ENCODE measurements at regions not wholly inside any gene's neighbourhood (a gene's known extent, or its start where the extent isn't known, plus 50 kb on each side); places are given as distances from the start of the nearest gene placed in this dataset.

DNA sequence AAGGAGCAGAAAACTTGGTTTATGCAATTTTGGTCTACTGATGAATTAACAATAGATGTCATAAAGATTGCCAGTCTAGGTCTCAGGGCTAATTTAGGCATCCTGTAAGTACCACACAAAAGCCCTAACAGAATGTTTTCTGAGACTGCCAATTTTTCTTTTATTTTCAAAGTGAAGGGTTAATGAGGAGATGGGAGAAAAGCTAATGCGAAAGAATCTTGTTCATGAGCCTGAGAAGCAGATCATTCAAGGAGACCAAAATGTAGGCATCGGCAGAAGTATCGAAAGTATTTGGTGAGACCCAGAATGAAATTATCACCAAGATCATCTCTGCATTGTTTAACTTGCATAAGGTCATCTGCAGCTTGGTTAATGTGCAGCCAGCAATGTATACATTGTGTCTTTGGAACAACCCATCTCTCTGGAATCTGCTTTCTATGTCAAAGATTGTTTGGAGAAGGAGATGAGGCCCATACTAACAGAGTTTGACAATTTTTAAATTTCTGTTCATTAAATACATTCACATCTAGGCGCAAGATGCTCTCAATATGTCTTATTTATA is 163.3 kb upstream of the GLI3 start:
- H3K36me3 ChIP-seq (ENCODE audit: control insufficient read depth in 2 of 2, extremely low read depth in 1 of 2, insufficient read depth in 2 of 2, low read length in 2 of 2), result no peaks in the 10 kb centered on the region
- no peak overlapping the region for H3K27ac ChIP-seq (ENCODE audit: insufficient read depth, low read depth, low read length)
- BruUV-seq (replicated peaks), result no TSS peak
- no peaks in the 10 kb centered on the region for H3K79me2 ChIP-seq (ENCODE audit: control insufficient read depth, insufficient read depth, low read length)
- ChIA-PET CTCF (no interaction called here), POLR2A (no interaction called here)
- H3K9me1 ChIP-seq (replicated peaks; ENCODE audit: control insufficient read depth, extremely low read depth, insufficient read depth, low read length), result no peaks in the 10 kb centered on the region
- no peak overlapping the region for H3K4me3 ChIP-seq (replicated peaks in 1 of 3; ENCODE audit: insufficient read depth in 1 of 3, low read depth in 1 of 3, low read length in 3 of 3)
- no peaks in the 10 kb centered on the region for H3K9me3 ChIP-seq (replicated peaks; ENCODE audit: control insufficient read depth, insufficient read depth, low read length)
- peaks cover 3 to 4% of the 10 kb centered on the region in 2 experiments for H3K27me3 ChIP-seq (ENCODE audit: control insufficient read depth in 2 of 2, insufficient read depth in 2 of 2, low read length in 2 of 2)
- H2AFZ ChIP-seq (ENCODE audit: low read depth, low read length), result no peak overlapping the region
- FAIRE-seq (no peak), DNase-seq (ENCODE audit: low read depth, low spot score) (no peak)
- H3K4me2 ChIP-seq (ENCODE audit: insufficient read depth, low read length), result no peak overlapping the region
- dilution Hi-C loops (cut with MboI; ENCODE audit: extremely low pct_ligation_motif_present, low sequenced_read_pairs) (no loop called here), intact Hi-C loops (cut with micrococcal nuclease) (no loop called here)
- H4K20me1 ChIP-seq (replicated peaks; ENCODE audit: control insufficient read depth, extremely low read depth, insufficient read depth, low read length), result no peaks in the 10 kb centered on the region
- H3K4me1 ChIP-seq (ENCODE audit: control insufficient read depth, extremely low read depth, insufficient read depth, low read length), result no peaks in the 10 kb centered on the region
- TF ChIP-seq, protein P1, sequence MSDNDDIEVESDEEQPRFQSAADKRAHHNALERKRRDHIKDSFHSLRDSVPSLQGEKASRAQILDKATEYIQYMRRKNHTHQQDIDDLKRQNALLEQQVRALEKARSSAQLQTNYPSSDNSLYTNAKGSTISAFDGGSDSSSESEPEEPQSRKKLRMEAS (IDR thresholded peaks at IDR 0.05; ENCODE audit: insufficient read depth, insufficient read length), result no peak
- TF ChIP-seq EZH2 (IDR thresholded peaks at IDR 0.05; ENCODE audit: borderline replicate concordance, low read depth, low read length, severe bottlenecking), result no peak
- no peak overlapping the region for H3K9ac ChIP-seq (replicated peaks; ENCODE audit: extremely low read depth, insufficient read depth, low read length)

- POLR2A ChIA-PET, result no interaction called here
- Histone ChIP-seq H3K9ac (replicated peaks; ENCODE audit: extremely low read depth, insufficient read depth, low read length) (no peak overlapping the region), H3K9me1 (replicated peaks; ENCODE audit: control insufficient read depth, extremely low read depth, insufficient read depth, low read length) (no peaks in the 10 kb centered on the region), H3K4me2 (ENCODE audit: insufficient read depth, low read length) (no peak overlapping the region), H3K4me3 (replicated peaks in 1 of 3; ENCODE audit: insufficient read depth in 1 of 3, low read depth in 1 of 3, low read length in 3 of 3) (no peak overlapping the region), H3K27ac (ENCODE audit: insufficient read depth, low read depth, low read length) (no peak overlapping the region), H4K20me1 (replicated peaks; ENCODE audit: control insufficient read depth, extremely low read depth, insufficient read depth, low read length) (no peaks in the 10 kb centered on the region), H3K27me3 (ENCODE audit: control insufficient read depth in 2 of 2, insufficient read depth in 2 of 2, low read length in 2 of 2) (peaks cover 6 to 13% of the 10 kb centered on the region in 2 experiments), H3K79me2 (ENCODE audit: control insufficient read depth, insufficient read depth, low read length) (no peaks in the 10 kb centered on the region), H3K9me3 (replicated peaks; ENCODE audit: control insufficient read depth, insufficient read depth, low read length) (no peaks in the 10 kb centered on the region), H3K36me3 (ENCODE audit: control insufficient read depth in 2 of 2, extremely low read depth in 1 of 2, insufficient read depth in 2 of 2, low read length in 2 of 2) (no peaks in the 10 kb centered on the region), H2AFZ (ENCODE audit: low read depth, low read length) (no peak overlapping the region), H3K4me1 (ENCODE audit: control insufficient read depth, extremely low read depth, insufficient read depth, low read length) (no peaks in the 10 kb centered on the region)
- TF ChIP-seq MYC (IDR thresholded peaks at IDR 0.05; ENCODE audit: low read depth, low read length) (no peak), POLR2AphosphoS5 (IDR thresholded peaks at IDR 0.05; ENCODE audit: insufficient read depth, low read depth, low read length) (no peak), POLR2A (IDR thresholded peaks at IDR 0.05; ENCODE audit: low read depth, low read length) (no peak), GATA2 (IDR thresholded peaks at IDR 0.05; ENCODE audit: insufficient read depth, insufficient read length, low read depth, low read length) (no peak), JUN (IDR thresholded peaks at IDR 0.05; ENCODE audit: borderline replicate concordance, insufficient read depth, insufficient read length, low read depth) (no peak), FOS (IDR thresholded peaks at IDR 0.05; ENCODE audit: borderline replicate concordance, insufficient read depth, low read length) (no peak), EZH2 (IDR thresholded peaks at IDR 0.05; ENCODE audit: borderline replicate concordance, low read depth, low read length, severe bottlenecking) (no peak)
- TF ChIP-seq, protein P2, sequence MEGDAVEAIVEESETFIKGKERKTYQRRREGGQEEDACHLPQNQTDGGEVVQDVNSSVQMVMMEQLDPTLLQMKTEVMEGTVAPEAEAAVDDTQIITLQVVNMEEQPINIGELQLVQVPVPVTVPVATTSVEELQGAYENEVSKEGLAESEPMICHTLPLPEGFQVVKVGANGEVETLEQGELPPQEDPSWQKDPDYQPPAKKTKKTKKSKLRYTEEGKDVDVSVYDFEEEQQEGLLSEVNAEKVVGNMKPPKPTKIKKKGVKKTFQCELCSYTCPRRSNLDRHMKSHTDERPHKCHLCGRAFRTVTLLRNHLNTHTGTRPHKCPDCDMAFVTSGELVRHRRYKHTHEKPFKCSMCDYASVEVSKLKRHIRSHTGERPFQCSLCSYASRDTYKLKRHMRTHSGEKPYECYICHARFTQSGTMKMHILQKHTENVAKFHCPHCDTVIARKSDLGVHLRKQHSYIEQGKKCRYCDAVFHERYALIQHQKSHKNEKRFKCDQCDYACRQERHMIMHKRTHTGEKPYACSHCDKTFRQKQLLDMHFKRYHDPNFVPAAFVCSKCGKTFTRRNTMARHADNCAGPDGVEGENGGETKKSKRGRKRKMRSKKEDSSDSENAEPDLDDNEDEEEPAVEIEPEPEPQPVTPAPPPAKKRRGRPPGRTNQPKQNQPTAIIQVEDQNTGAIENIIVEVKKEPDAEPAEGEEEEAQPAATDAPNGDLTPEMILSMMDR (IDR thresholded peaks at IDR 0.05; ENCODE audit: extremely low read depth in 1 of 2, insufficient read depth in 1 of 2, low read depth in 1 of 2, low read length in 2 of 2), result no peak
- TF ChIP-seq, protein P1 (IDR thresholded peaks at IDR 0.05; ENCODE audit: insufficient read depth, insufficient read length), result no peak
- FAIRE-seq (no peak), DNase-seq (ENCODE audit: low read depth, low spot score) (no peak)
- dilution Hi-C loops (cut with MboI; ENCODE audit: extremely low pct_ligation_motif_present, low sequenced_read_pairs) (no loop called here), intact Hi-C loops (cut with micrococcal nuclease) (no loop called here)
- BruUV-seq (replicated peaks), result no TSS peak
- CTCF ChIA-PET, result interaction anchor here (1.4 to 1.5 kb wide), 2 partner anchors 7 to 9 kb away, joined by 3 read pairs; no protein-coding TSS in a partner anchor
These were observed 158.6 kb upstream of the GLI3 start for GRCh38 chr7:42395607-42396006.
